ENCODE measurements at regions not wholly inside any gene's neighbourhood (a gene's known extent, or its start where the extent isn't known, plus 50 kb on each side); places are given as distances from the start of the nearest gene placed in this dataset.

GRCh38 chr1:9179463-9180110 is 50.7 kb upstream of the GPR157 start:
- DNase-seq (ENCODE audit: low spot score) = no peak

- DNase-seq (ENCODE audit: low spot score) = peak; percentile 43
Observed at GRCh38 chr1:9180111-9180819, 51.4 kb upstream of the GPR157 start.

- DNase-seq (ENCODE audit: low spot score) = peak; percentile 59
Observed at GRCh38 chr1:9181176-9181906, 52.4 kb upstream of the GPR157 start.

GRCh38 chr1:9181990-9182783 is 52.4 kb upstream of the H6PD start:
- DNase-seq (ENCODE audit: low spot score) = peak; percentile 43

GRCh38 chr1:9182784-9183257 is 51.8 kb upstream of the H6PD start:
- no peak for DNase-seq (ENCODE audit: low spot score)

- no peak for DNase-seq (ENCODE audit: low spot score)
Observed at GRCh38 chr1:9183441-9183840, 51.1 kb upstream of the H6PD start.

GRCh38 chr1:9183898-9184297 is 50.7 kb upstream of the H6PD start:
- no peak for DNase-seq (ENCODE audit: low spot score)

- DNase-seq (ENCODE audit: low spot score) = no peak
Observed at GRCh38 chr1:9184749-9185148, 49.8 kb upstream of the H6PD start.
